ENCODE measurements at regions not wholly inside any gene's neighbourhood (a gene's known extent, or its start where the extent isn't known, plus 50 kb on each side); places are given as distances from the start of the nearest gene placed in this dataset.
"Not testable (repeated sequence)": the region's sequence is repeated elsewhere in the genome, so short reads cannot be mapped to it uniquely, and the experiment has no call there.

DNA sequence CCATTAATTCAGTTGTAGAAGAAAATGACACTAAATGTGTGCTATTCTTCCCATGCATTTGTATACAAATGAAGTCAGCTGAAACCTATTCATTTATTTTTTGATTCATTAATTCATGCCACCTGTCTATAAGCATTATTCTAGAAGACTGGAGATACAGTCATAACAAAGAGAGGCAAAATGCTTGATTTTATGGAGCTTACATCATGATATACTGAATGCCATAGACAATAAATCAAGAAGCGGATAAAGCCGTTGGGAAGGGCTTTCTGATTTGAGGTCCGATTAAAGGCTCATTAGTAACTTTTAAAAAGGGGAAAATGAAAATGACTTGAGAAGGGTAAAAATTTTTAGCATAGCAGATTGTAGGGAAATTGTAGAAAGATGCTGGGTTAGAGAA is 494.9 kb downstream of the RERGL start:
- Histone ChIP-seq H3K27me3 (ENCODE audit: control insufficient read depth, insufficient read depth) (no peaks in the 10 kb centered on the region), H3K4me1 (ENCODE audit: control insufficient read depth, insufficient read depth, low read length) (no peaks in the 10 kb centered on the region), H3K9me3 (ENCODE audit: control insufficient read depth, low read length) (no peaks in the 10 kb centered on the region), H3K27ac (ENCODE audit: low read length) (no peak overlapping the region), H3K4me3 (ENCODE audit: low read length) (no peak overlapping the region)
- DNase-seq, result no peak
- intact Hi-C loops (cut with DNase I), result no loop called here
- 92% methylated on average over 3 of the region's 3 CpGs for WGBS
- ATAC-seq, result no peak

DNA sequence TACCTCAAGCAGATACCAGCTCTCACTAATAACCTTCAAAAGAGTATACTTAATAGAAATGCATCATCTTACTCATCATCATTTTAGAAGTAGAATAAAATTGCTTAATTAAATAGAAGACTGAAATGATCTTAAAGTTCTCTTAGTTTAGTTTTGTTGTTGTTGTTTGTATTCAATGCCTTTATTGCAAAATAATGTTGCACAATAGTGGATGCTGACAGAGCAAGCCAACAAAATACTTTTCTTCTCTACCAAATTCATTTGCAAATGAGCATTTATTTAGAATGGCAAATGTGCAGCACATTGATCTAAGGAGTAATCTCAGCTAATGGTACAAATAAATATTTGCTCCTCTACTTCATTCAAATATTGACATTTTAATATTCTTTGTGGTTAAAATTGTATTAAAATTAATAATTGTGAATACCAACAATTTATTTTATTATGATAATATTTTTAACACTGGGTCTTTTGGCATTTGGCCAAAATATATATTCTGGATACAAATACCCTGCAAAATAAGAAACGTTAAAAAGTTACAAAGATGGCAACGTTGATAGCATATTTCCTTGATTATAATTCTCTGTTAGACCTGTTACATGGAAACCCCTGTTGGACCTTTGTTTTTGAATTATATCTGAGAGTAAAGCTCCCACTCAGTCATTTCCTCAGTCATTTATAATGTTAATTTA is 496.1 kb downstream of the RERGL start:
- intact Hi-C loops (cut with DNase I), result no loop called here
- H3K27ac ChIP-seq (ENCODE audit: low read length), result no peak overlapping the region
- H3K27me3 ChIP-seq (ENCODE audit: control insufficient read depth, insufficient read depth), result no peaks in the 10 kb centered on the region
- H3K9me3 ChIP-seq (ENCODE audit: control insufficient read depth, low read length), result no peaks in the 10 kb centered on the region
- H3K4me1 ChIP-seq (ENCODE audit: control insufficient read depth, insufficient read depth, low read length), result no peaks in the 10 kb centered on the region
- WGBS, result 62% methylated on average over 2 of the region's 2 CpGs
- H3K4me3 ChIP-seq (ENCODE audit: low read length), result no peak overlapping the region
- no peak for DNase-seq
- ATAC-seq, result no peak

DNA sequence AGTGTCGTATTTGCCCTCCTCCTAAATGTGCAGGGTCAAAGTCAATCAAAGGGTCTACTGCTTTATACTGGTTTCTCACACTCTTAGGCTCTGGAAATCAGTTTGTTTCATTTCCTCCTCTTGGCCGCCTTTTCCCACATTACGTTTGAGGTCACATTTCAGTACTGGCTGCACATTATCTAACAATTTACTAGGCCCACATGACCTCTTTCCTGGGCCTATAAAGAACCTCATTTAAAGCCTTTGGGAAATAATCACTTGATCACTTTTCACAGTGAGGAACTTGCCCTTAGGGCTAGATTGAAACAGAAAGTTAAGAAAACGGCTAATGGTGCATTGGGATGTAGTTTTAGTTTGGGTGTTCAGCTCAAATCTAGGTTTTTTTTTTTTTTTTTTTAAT is 497.5 kb downstream of the RERGL start:
- WGBS, result 76% methylated on average over 4 of the region's 4 CpGs
- ATAC-seq (no peak), DNase-seq (no peak)
- H3K27ac ChIP-seq (ENCODE audit: low read length), result no peak overlapping the region
- H3K4me1 ChIP-seq (ENCODE audit: control insufficient read depth, insufficient read depth, low read length), result no peaks in the 10 kb centered on the region
- H3K27me3 ChIP-seq (ENCODE audit: control insufficient read depth, insufficient read depth), result no peaks in the 10 kb centered on the region
- no peak overlapping the region for H3K4me3 ChIP-seq (ENCODE audit: low read length)
- no peaks in the 10 kb centered on the region for H3K9me3 ChIP-seq (ENCODE audit: control insufficient read depth, low read length)
- intact Hi-C loops (cut with DNase I), result no loop called here

DNA sequence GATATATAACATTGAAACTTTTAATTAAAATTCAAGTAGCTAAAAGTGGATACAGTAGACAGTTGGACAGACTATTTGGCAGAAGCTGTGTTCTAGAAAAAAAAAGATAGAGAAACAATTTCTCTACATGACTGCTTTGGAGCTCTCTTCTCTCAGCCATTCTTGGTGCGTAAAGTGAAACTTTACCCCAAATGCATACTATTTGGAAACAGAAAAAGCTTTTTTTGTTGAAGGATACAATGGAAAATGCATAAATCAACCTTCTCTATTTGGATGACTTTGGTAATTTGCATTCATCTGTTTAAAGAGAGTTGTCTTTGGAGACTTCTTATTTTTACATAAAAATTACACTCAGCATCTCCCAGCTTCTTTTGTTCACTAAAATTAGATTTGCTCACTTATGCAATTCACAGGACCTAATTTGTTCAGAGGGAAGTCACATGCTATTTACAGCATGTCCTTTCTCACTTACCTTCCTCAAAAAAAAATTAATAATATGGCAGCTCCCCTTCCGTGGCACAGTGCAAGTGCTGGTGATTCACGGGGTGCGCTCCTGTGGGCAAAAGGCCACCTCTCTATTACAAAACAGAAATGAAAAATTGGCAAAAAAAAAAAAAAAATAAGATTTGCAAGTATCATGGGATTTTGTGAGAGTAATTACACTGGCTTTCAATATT is 498.9 kb downstream of the RERGL start:
- no peak for ATAC-seq
- no peaks in the 10 kb centered on the region for H3K9me3 ChIP-seq (ENCODE audit: control insufficient read depth, low read length)
- H3K4me1 ChIP-seq (ENCODE audit: control insufficient read depth, insufficient read depth, low read length), result no peaks in the 10 kb centered on the region
- H3K4me3 ChIP-seq (ENCODE audit: low read length), result no peak overlapping the region
- no peaks in the 10 kb centered on the region for H3K27me3 ChIP-seq (ENCODE audit: control insufficient read depth, insufficient read depth)
- 87% methylated on average over 4 of the region's 4 CpGs for WGBS
- intact Hi-C loops (cut with DNase I), result no loop called here
- no peak for DNase-seq
- no peak overlapping the region for H3K27ac ChIP-seq (ENCODE audit: low read length)

DNA sequence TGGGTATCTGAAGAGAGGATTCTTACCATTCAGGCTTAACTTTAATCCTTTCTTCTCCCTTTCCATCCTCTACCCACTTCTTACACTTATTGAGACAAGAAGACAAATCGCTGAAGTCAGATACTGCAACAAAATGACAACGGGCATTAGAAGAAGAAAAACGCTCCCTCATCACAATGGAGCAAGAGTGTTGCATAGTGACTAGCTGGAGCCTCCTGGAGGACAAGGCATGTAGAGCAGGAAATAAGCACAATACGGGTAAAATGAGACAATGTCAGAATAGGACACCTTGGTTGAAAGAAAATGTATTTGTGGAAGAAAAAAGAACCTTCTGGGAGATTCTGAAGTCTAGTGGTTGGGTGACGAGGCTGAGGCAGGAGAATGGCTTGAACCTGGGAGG is 501.0 kb downstream of the RERGL start:
- H3K4me3 ChIP-seq (ENCODE audit: low read length), result no peak overlapping the region
- WGBS, result 47% methylated on average over 5 of the region's 5 CpGs
- ATAC-seq (no peak), DNase-seq (no peak)
- intact Hi-C loops (cut with DNase I), result no loop called here
- no peaks in the 10 kb centered on the region for H3K4me1 ChIP-seq (ENCODE audit: control insufficient read depth, insufficient read depth, low read length)
- no peaks in the 10 kb centered on the region for H3K9me3 ChIP-seq (ENCODE audit: control insufficient read depth, low read length)
- no peak overlapping the region for H3K27ac ChIP-seq (ENCODE audit: low read length)
- no peaks in the 10 kb centered on the region for H3K27me3 ChIP-seq (ENCODE audit: control insufficient read depth, insufficient read depth)

DNA sequence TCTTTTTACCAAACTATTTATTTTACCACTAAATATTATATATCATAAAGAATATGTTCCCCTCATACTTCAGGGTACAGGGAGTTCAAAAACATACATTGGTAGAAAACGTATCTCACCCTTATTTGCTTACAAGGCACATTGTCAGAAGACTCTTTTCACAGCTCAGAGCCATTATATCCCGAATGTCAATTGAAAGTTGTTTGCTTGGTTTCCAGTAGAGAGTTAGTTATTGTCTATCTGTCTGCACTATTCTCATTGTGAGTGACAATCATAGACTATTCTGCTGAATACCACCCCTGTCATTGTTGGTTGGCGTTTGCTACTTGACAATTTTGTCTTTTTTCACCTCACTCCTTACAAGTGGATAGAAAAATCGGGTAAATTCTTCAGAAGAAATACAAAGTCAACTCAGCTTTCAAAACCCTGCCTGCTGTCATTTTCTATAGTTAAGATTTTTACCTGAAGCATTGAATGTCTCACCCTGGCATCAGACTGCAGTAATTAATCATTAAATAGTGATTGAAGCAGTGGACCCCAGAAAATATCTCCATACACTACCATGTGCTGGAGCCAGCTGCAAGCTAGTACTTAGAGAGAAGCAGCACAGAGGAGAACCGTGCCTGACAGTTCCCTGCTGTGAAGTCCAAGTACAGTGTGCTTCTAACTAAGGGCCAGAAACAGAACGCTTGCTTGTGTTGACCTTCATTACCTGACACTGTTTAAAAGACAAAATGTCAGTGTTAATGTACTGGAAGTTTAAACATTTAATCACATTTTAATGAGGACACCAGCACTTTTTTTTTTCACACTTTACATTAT is 510.6 kb downstream of the RERGL start:
- 58% methylated on average over 6 of the region's 6 CpGs for WGBS
- ATAC-seq (no peak), DNase-seq (no peak)
- Histone ChIP-seq H3K9me3 (ENCODE audit: control insufficient read depth, low read length) (no peaks in the 10 kb centered on the region), H3K27me3 (ENCODE audit: control insufficient read depth, insufficient read depth) (no peaks in the 10 kb centered on the region), H3K4me3 (ENCODE audit: low read length) (no peak overlapping the region), H3K27ac (ENCODE audit: low read length) (no peak overlapping the region), H3K4me1 (ENCODE audit: control insufficient read depth, insufficient read depth, low read length) (no peaks in the 10 kb centered on the region)
- intact Hi-C loops (cut with DNase I), result no loop called here

DNA sequence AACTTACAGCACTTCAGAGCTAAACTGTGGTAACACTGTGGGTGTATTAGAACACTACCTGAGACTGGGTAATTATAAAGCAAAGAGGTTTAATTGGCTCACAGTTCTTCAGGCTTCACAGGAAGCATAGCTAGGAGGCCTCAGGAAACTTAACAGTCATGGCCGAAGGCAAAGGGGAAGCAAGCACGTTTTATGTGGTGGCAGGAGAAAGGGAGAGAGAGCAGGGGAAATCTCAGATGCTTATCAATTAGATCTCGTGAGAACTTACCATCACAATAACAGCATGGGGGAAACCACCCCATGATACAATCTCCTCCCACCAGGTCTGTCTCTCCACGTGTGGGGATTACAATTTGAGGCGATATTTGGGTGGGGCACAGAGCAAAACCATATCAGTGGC is 512.6 kb downstream of the RERGL start:
- Histone ChIP-seq H3K27me3 (ENCODE audit: control insufficient read depth, insufficient read depth) (no peaks in the 10 kb centered on the region), H3K27ac (ENCODE audit: low read length) (no peak overlapping the region), H3K9me3 (ENCODE audit: control insufficient read depth, low read length) (no peaks in the 10 kb centered on the region), H3K4me3 (ENCODE audit: low read length) (no peak overlapping the region), H3K4me1 (ENCODE audit: control insufficient read depth, insufficient read depth, low read length) (no peaks in the 10 kb centered on the region)
- ATAC-seq (no peak), DNase-seq (no peak)
- intact Hi-C loops (cut with DNase I), result no loop called here
- 53% methylated on average over 5 of the region's 5 CpGs for WGBS

DNA sequence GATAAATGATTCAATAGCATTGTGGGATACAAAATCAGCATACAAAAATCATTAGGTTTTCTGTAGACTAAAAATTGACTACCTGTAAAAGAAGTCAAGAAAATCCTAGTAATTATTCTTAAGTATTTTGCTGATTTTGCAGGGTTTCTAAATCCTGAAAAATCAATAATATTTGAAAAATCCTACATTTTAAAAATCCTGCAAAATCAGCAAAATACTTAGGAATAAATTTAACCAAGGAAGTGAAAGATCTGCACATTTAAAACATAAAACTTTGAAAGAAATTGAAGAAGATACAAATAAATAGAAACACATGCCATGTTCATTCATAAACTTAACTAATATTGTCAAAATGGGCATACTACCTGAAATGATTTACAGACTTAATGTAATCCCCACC is 517.7 kb downstream of the RERGL start:
- Histone ChIP-seq H3K4me1 (ENCODE audit: control insufficient read depth, insufficient read depth, low read length) (no peaks in the 10 kb centered on the region), H3K4me3 (ENCODE audit: low read length) (no peak overlapping the region), H3K27me3 (ENCODE audit: control insufficient read depth, insufficient read depth) (no peaks in the 10 kb centered on the region), H3K9me3 (ENCODE audit: control insufficient read depth, low read length) (no peaks in the 10 kb centered on the region), H3K27ac (ENCODE audit: low read length) (no peak overlapping the region)
- intact Hi-C loops (cut with DNase I), result no loop called here
- no peak for DNase-seq
- no peak for ATAC-seq

DNA sequence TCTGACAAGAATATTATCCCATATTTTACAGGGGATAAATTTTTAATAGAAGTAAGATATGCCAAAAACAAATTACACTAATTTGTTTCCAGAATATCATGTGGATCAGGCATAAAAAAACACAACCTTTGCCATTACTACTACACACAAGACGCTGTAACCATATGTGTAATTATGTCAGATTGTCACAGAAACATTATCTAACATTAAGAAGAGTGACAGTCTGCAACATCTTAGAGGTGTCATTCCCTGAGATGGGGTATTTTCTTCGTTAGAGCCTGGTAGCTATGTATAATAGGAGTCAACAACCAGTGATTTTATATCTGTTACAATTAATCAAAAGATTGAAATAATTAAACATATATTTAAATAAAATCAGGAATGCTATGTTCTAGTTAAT is 518.9 kb downstream of the RERGL start:
- intact Hi-C loops (cut with DNase I), result no loop called here
- H3K27me3 ChIP-seq (ENCODE audit: control insufficient read depth, insufficient read depth), result no peaks in the 10 kb centered on the region
- WGBS, result 56% methylated on average over 2 of the region's 2 CpGs
- no peaks in the 10 kb centered on the region for H3K9me3 ChIP-seq (ENCODE audit: control insufficient read depth, low read length)
- no peak overlapping the region for H3K4me3 ChIP-seq (ENCODE audit: low read length)
- no peak overlapping the region for H3K27ac ChIP-seq (ENCODE audit: low read length)
- H3K4me1 ChIP-seq (ENCODE audit: control insufficient read depth, insufficient read depth, low read length), result no peaks in the 10 kb centered on the region
- no peak for ATAC-seq
- DNase-seq, result no peak

DNA sequence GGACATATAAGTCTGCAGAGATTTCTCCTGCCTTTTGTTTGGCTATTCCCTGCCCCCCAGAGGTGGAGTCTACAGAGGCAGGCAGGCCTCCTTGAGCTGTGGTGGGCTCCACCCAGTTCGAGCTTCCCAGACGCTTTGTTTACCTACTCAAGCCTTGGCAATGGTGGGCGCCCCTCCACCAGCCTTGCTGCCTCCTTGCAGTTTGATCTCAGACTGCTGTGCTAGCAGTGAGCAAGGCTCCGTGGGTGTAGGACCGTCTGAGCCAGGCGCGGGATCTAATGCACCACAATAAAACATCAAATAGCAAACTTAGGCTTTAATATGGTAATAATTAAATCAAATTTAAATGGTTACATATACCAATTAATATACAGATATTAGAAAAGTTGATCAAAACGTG is 525.4 kb downstream of the RERGL start:
- intact Hi-C loops (cut with DNase I); H3K4me3 ChIP-seq (ENCODE audit: low read length); ATAC-seq; H3K27me3 ChIP-seq (ENCODE audit: control insufficient read depth, insufficient read depth); H3K4me1 ChIP-seq (ENCODE audit: control insufficient read depth, insufficient read depth, low read length); H3K27ac ChIP-seq (ENCODE audit: low read length); H3K9me3 ChIP-seq (ENCODE audit: control insufficient read depth, low read length); DNase-seq: not testable (repeated sequence)
- WGBS, result 80% methylated on average over 8 of the region's 8 CpGs

DNA sequence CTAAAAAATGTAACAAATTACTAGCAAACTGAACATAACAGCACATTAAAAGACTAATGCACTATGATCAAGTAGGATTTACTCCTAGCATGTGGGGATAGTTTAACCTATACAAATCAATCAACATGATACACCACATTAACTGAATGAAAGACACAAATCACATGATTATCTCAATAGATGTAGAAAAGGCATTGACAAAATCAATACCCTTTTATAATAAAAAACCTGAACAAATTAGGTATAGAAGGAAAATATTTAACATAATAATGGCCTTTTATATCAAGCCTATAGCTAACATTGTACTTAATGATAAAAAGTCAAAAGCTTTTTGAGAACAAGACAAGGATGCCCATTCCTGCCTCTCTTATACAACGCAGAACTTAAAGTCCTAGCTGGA is 540.0 kb downstream of the RERGL start:
- WGBS, result 88% methylated on average over 1 of the region's 1 CpG
- intact Hi-C loops (cut with DNase I), result no loop called here
- H3K27me3 ChIP-seq (ENCODE audit: control insufficient read depth, insufficient read depth), result no peaks in the 10 kb centered on the region
- DNase-seq, result no peak
- no peaks in the 10 kb centered on the region for H3K4me1 ChIP-seq (ENCODE audit: control insufficient read depth, insufficient read depth, low read length)
- no peaks in the 10 kb centered on the region for H3K9me3 ChIP-seq (ENCODE audit: control insufficient read depth, low read length)
- H3K4me3 ChIP-seq (ENCODE audit: low read length), result no peak overlapping the region
- H3K27ac ChIP-seq (ENCODE audit: low read length), result no peak overlapping the region
- ATAC-seq, result no peak

Data from right cardiac atrium (tissue), 5 donors.